Esophagus (tissue), 2 donors: ENCODE measurements at regions not wholly inside any gene's neighbourhood (a gene's known extent, or its start where the extent isn't known, plus 50 kb on each side); places are given as distances from the start of the nearest gene placed in this dataset.
"Not testable (repeated sequence)": the region's sequence is repeated elsewhere in the genome, so short reads cannot be mapped to it uniquely, and the experiment has no call there.

Source experiments
- H3K27ac ChIP-seq, 2 donors: one replicate each; pipeline ENCODE4 v1.5.1; 2013; ENCODE audit warnings: low read depth in 2 of 2, mild to moderate bottlenecking in 2 of 2, inconsistent platforms in 1 of 2, low read length in 1 of 2, moderate library complexity in 1 of 2
- H3K27me3 ChIP-seq, 2 donors: one replicate each; pipeline ENCODE4 v1.6.1; 2013; ENCODE audit warnings: low read length in 2 of 2, control low read depth in 1 of 2, mild to moderate bottlenecking in 1 of 2; ENCODE audit not compliant: insufficient read depth in 2 of 2, control insufficient read depth in 1 of 2
- H3K36me3 ChIP-seq, 2 donors: one replicate each; pipeline ENCODE4 v1.6.1; 2013; ENCODE audit warnings: low read length in 1 of 2; ENCODE audit not compliant: control insufficient read depth in 2 of 2, insufficient read depth in 2 of 2
- H3K4me1 ChIP-seq, 2 donors: one replicate each; pipeline ENCODE4 v1.6.1; 2013; ENCODE audit warnings: low read length in 1 of 2; ENCODE audit not compliant: control insufficient read depth in 2 of 2, insufficient read depth in 2 of 2
- H3K4me3 ChIP-seq, 2 donors: one replicate each; pipeline ENCODE4 v1.5.1; 2013; ENCODE audit warnings: low read length in 2 of 2, mild to moderate bottlenecking in 2 of 2, low read depth in 1 of 2, moderate library complexity in 1 of 2
- H3K9me3 ChIP-seq, 2 donors: one replicate each; pipeline ENCODE4 v1.6.1; 2013; ENCODE audit warnings: mild to moderate bottlenecking in 2 of 2, low read depth in 1 of 2, low read length in 1 of 2, moderate library complexity in 1 of 2; ENCODE audit not compliant: control insufficient read depth in 2 of 2, insufficient read depth in 1 of 2
- WGBS, 2 donors: extraction: QIAGEN DNeasy Blood & Tissue Kit; methylation state at CpG; one replicate each; pipeline ENCODE4 v1.1.7; 2013; 5-methylcytosine and 5-hydroxymethylcytosine counted together
- donor health status: healthy with polysubstance abuse.
- donor health status: Bipolar disorder and iron deficiency.

- no peaks in the 10 kb centered on the region for H3K9me3 ChIP-seq
- no peak overlapping the region for H3K27ac ChIP-seq
- H3K4me3 ChIP-seq = no peak overlapping the region
- no peaks in the 10 kb centered on the region for H3K27me3 ChIP-seq
- H3K4me1 ChIP-seq = no peaks in the 10 kb centered on the region
- 85 to 88% methylated on average over 2 of the region's 2 CpGs for WGBS, 2 donors
- no peaks in the 10 kb centered on the region for H3K36me3 ChIP-seq
Measured at GRCh38 chr7:110291430-110291829, 799.5 kb upstream of the LRRN3 start.

- H3K27ac ChIP-seq = no peak overlapping the region
- 65 to 67% methylated on average over 1 of the region's 1 CpG for WGBS, 2 donors
- no peaks in the 10 kb centered on the region for H3K9me3 ChIP-seq
- H3K27me3 ChIP-seq = no peaks in the 10 kb centered on the region
- no peaks in the 10 kb centered on the region for H3K4me1 ChIP-seq
- H3K4me3 ChIP-seq = no peak overlapping the region
- H3K36me3 ChIP-seq = no peaks in the 10 kb centered on the region
Measured at GRCh38 chr7:110296321-110296720, 794.6 kb upstream of the LRRN3 start.

GRCh38 chr7:110307776-110308175, 783.2 kb upstream of the LRRN3 start:
- 81 to 97% methylated on average over 1 of the region's 1 CpG for WGBS, 2 donors
- Histone ChIP-seq H3K9me3 (no peaks in the 10 kb centered on the region), H3K27me3 (no peaks in the 10 kb centered on the region)

GRCh38 chr7:110308791-110309190, 782.1 kb upstream of the LRRN3 start:
- H3K4me3 ChIP-seq = no peak overlapping the region
- H3K36me3 ChIP-seq = no peaks in the 10 kb centered on the region
- H3K9me3 ChIP-seq = no peaks in the 10 kb centered on the region
- no peaks in the 10 kb centered on the region for H3K4me1 ChIP-seq
- no peaks in the 10 kb centered on the region for H3K27me3 ChIP-seq
- WGBS, 2 donors = 88 to 93% methylated on average over 5 of the region's 5 CpGs
- no peak overlapping the region for H3K27ac ChIP-seq

More at GRCh38 chr7:110307776-110308175, 783.2 kb upstream of the LRRN3 start:
- Histone ChIP-seq H3K4me3 (no peak overlapping the region), H3K36me3 (no peaks in the 10 kb centered on the region), H3K4me1 (no peaks in the 10 kb centered on the region), H3K27ac (no peak overlapping the region)

- no peaks in the 10 kb centered on the region for H3K4me1 ChIP-seq
- no peaks in the 10 kb centered on the region for H3K36me3 ChIP-seq
- H3K4me3 ChIP-seq = no peak overlapping the region
- H3K27ac ChIP-seq = no peak overlapping the region
- H3K9me3 ChIP-seq = no peaks in the 10 kb centered on the region
- no peaks in the 10 kb centered on the region for H3K27me3 ChIP-seq
Measured at GRCh38 chr7:110309941-110310340, 781.0 kb upstream of the LRRN3 start.

GRCh38 chr7:110311556-110311955, 779.4 kb upstream of the LRRN3 start:
- Histone ChIP-seq H3K36me3 (no peaks in the 10 kb centered on the region), H3K9me3 (no peaks in the 10 kb centered on the region), H3K27me3 (no peaks in the 10 kb centered on the region), H3K4me1 (no peaks in the 10 kb centered on the region), H3K27ac (no peak overlapping the region), H3K4me3 (no peak overlapping the region)
- 61 to 64% methylated on average over 3 of the region's 3 CpGs for WGBS, 2 donors

- H3K27me3 ChIP-seq = no peaks in the 10 kb centered on the region
- no peaks in the 10 kb centered on the region for H3K4me1 ChIP-seq
- H3K36me3 ChIP-seq = no peaks in the 10 kb centered on the region
- WGBS, 2 donors = 63 to 68% methylated on average over 2 of the region's 2 CpGs
- no peak overlapping the region for H3K4me3 ChIP-seq
- H3K27ac ChIP-seq = no peak overlapping the region
- H3K9me3 ChIP-seq = no peaks in the 10 kb centered on the region
Measured at GRCh38 chr7:110317541-110318265, 773.2 kb upstream of the LRRN3 start.

- H3K4me1 ChIP-seq, H3K9me3 ChIP-seq, H3K27me3 ChIP-seq, H3K4me3 ChIP-seq, H3K36me3 ChIP-seq, H3K27ac ChIP-seq: not testable (repeated sequence)
- 83 to 86% methylated on average over 5 of the region's 5 CpGs for WGBS, 2 donors
Measured at GRCh38 chr7:110320285-110320684, 770.6 kb upstream of the LRRN3 start.

GRCh38 chr7:110322796-110323195, 768.1 kb upstream of the LRRN3 start:
- Histone ChIP-seq H3K27ac (no peak overlapping the region), H3K4me3 (no peak overlapping the region), H3K9me3 (no peaks in the 10 kb centered on the region), H3K36me3 (no peaks in the 10 kb centered on the region), H3K27me3 (no peaks in the 10 kb centered on the region), H3K4me1 (no peaks in the 10 kb centered on the region)
- 72 to 73% methylated on average over 2 of the region's 2 CpGs for WGBS, 2 donors

GRCh38 chr7:110326966-110327365, 764.0 kb upstream of the LRRN3 start:
- no peak overlapping the region for H3K27ac ChIP-seq
- H3K4me1 ChIP-seq = no peaks in the 10 kb centered on the region
- no peak overlapping the region for H3K4me3 ChIP-seq
- H3K27me3 ChIP-seq = no peaks in the 10 kb centered on the region
- no peaks in the 10 kb centered on the region for H3K36me3 ChIP-seq
- no peaks in the 10 kb centered on the region for H3K9me3 ChIP-seq
- WGBS, 2 donors = 93 to 98% methylated on average over 4 of the region's 4 CpGs
